ENCODE measurements at regions not wholly inside any gene's neighbourhood (a gene's known extent, or its start where the extent isn't known, plus 50 kb on each side); places are given as distances from the start of the nearest gene placed in this dataset.

DNA sequence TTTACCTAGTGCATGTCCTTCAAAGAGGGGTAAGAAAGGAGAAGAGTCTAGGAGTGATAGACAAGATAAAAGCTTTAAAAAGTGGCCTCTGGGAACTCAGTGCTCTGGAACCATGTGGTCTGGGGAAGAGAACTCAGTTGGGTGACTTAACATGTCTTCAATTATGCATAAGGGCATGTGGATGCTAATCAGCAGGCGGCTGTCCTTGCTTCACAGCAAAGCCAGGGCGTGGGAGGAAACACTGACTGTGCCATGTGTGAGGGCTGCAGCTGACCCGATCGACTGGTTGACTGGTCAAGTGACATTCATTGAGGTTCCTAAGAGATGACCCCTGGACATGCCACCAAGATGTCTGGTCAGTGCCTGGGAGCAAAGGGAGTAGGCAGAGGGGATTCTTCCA, 1053.8 kb downstream of the BCL11B start:
- intact Hi-C loops (cut with micrococcal nuclease; ENCODE audit: unreplicated experiment) (no loop called here), in situ Hi-C loops (cut with HindIII; ENCODE audit: extremely low pct_ligation_motif_present, low pct_unique_long_range_greater_than_20kb) (no loop called here)
- no peaks in the 10 kb centered on the region for H4K20me1 ChIP-seq (ENCODE audit: insufficient read depth, low read length)
- H3K9ac ChIP-seq (ENCODE audit: insufficient read depth, low read depth, low read length): no peak overlapping the region
- H2AFZ ChIP-seq (ENCODE audit: low read length): no peak overlapping the region
- ATAC-seq (no peak), DNase-seq (ENCODE audit: low spot score) (no peak), FAIRE-seq (no peak)
- no peak overlapping the region for H3K27ac ChIP-seq (ENCODE audit: extremely low read length, insufficient read depth, low read length)
- TF ChIP-seq YEATS2 (CRISPR knock-in tag; IDR thresholded peaks at IDR 0.05; ENCODE audit: borderline replicate concordance) (no peak), SRF (IDR thresholded peaks at IDR 0.05; ENCODE audit: low read depth, low read length) (no peak), HOXA3 (CRISPR knock-in tag; IDR thresholded peaks at IDR 0.05) (no peak), ZBTB20 (CRISPR knock-in tag; IDR thresholded peaks at IDR 0.05; ENCODE audit: borderline replicate concordance, low read depth) (no peak), ZNF20 (CRISPR knock-in tag; IDR thresholded peaks at IDR 0.05) (no peak), KMT2B (CRISPR knock-in tag; IDR thresholded peaks at IDR 0.05) (no peak), ZFX (CRISPR knock-in tag; IDR thresholded peaks at IDR 0.05; ENCODE audit: low read depth) (no peak), NBN (conservative IDR thresholded peaks at IDR 0.05) (no peak), ZNF468 (CRISPR knock-in tag; IDR thresholded peaks at IDR 0.05) (no peak)
- TF ChIP-seq, protein P1, sequence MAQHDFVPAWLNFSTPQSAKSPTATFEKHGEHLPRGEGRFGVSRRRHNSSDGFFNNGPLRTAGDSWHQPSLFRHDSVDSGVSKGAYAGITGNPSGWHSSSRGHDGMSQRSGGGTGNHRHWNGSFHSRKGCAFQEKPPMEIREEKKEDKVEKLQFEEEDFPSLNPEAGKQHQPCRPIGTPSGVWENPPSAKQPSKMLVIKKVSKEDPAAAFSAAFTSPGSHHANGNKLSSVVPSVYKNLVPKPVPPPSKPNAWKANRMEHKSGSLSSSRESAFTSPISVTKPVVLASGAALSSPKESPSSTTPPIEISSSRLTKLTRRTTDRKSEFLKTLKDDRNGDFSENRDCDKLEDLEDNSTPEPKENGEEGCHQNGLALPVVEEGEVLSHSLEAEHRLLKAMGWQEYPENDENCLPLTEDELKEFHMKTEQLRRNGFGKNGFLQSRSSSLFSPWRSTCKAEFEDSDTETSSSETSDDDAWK (CRISPR knock-in tag; IDR thresholded peaks at IDR 0.05): no peak
- TF ChIP-seq, protein P2, sequence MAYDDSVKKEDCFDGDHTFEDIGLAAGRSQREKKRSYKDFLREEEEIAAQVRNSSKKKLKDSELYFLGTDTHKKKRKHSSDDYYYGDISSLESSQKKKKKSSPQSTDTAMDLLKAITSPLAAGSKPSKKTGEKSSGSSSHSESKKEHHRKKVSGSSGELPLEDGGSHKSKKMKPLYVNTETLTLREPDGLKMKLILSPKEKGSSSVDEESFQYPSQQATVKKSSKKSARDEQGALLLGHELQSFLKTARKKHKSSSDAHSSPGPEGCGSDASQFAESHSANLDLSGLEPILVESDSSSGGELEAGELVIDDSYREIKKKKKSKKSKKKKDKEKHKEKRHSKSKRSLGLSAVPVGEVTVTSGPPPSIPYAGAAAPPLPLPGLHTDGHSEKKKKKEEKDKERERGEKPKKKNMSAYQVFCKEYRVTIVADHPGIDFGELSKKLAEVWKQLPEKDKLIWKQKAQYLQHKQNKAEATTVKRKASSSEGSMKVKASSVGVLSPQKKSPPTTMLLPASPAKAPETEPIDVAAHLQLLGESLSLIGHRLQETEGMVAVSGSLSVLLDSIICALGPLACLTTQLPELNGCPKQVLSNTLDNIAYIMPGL (CRISPR knock-in tag; IDR thresholded peaks at IDR 0.05; ENCODE audit: borderline replicate concordance in 1 of 2, low read depth in 1 of 2): no peak
- TF ChIP-seq, protein P3, sequence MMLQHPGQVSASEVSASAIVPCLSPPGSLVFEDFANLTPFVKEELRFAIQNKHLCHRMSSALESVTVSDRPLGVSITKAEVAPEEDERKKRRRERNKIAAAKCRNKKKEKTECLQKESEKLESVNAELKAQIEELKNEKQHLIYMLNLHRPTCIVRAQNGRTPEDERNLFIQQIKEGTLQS (CRISPR knock-in tag; IDR thresholded peaks at IDR 0.05): no peak
- TF ChIP-seq, protein P4, sequence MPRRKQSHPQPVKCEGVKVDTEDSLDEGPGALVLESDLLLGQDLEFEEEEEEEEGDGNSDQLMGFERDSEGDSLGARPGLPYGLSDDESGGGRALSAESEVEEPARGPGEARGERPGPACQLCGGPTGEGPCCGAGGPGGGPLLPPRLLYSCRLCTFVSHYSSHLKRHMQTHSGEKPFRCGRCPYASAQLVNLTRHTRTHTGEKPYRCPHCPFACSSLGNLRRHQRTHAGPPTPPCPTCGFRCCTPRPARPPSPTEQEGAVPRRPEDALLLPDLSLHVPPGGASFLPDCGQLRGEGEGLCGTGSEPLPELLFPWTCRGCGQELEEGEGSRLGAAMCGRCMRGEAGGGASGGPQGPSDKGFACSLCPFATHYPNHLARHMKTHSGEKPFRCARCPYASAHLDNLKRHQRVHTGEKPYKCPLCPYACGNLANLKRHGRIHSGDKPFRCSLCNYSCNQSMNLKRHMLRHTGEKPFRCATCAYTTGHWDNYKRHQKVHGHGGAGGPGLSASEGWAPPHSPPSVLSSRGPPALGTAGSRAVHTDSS (CRISPR knock-in tag; conservative IDR thresholded peaks at IDR 0.05): no peak
- no peak overlapping the region for H3K4me2 ChIP-seq (ENCODE audit: low read depth, low read length)
- peaks cover 32% of the 10 kb centered on the region for H3K9me3 ChIP-seq (ENCODE audit: low read length)
- no peaks in the 10 kb centered on the region for H3K4me1 ChIP-seq (ENCODE audit: insufficient read depth, low read length)
- no peak overlapping the region for H3K4me3 ChIP-seq (replicated peaks in 1 of 3; ENCODE audit: insufficient read depth in 1 of 3, low read depth in 2 of 3, low read length in 3 of 3)
- CTCF ChIA-PET (ENCODE audit: low intra/inter-chr PET ratio, low total read pairs): interaction anchor here (0.7 kb wide), 1 partner anchor 25 kb away, joined by 3 read pairs; no protein-coding TSS in a partner anchor
- 0% methylated on average over 2 of the region's 4 CpGs for WGBS (ENCODE audit: low lambda C conversion rate)
- no peaks in the 10 kb centered on the region for H3K36me3 ChIP-seq (replicated peaks in 1 of 2; ENCODE audit: control insufficient read depth in 1 of 2, insufficient read depth in 2 of 2, low read length in 2 of 2)
- H3K27me3 ChIP-seq (ENCODE audit: control insufficient read depth in 1 of 2, insufficient read depth in 2 of 2, low read length in 2 of 2): no peaks in the 10 kb centered on the region
- POLR2A ChIA-PET: no interaction called here
- BruUV-seq (replicated peaks): no TSS peak
- H3K79me2 ChIP-seq (ENCODE audit: insufficient read depth, low read length): no peaks in the 10 kb centered on the region

All from HepG2 (cell line).